GM23248 (cell line): ENCODE measurements at regions not wholly inside any gene's neighbourhood (a gene's known extent, or its start where the extent isn't known, plus 50 kb on each side); places are given as distances from the start of the nearest gene placed in this dataset.

ENCODE experiments used
- EZH2 ChIP-seq: fragments of 200-600 bp; sonication (generic); IDR thresholded peaks from 2 replicates; pipeline ENCODE4 v1.6.1; 2018; ENCODE audit warnings: antibody characterized with exemption, mild to moderate bottlenecking; ENCODE audit not compliant: insufficient read depth, poor library complexity, severe bottlenecking
- EZH2phosphoT487 ChIP-seq: fragments of 200-600 bp; sonication (generic); IDR thresholded peaks from 2 replicates; pipeline ENCODE4 v1.6.1; 2018; ENCODE audit warnings: antibody characterized with exemption, moderate library complexity, mild to moderate bottlenecking, low read depth; ENCODE audit not compliant: insufficient read depth

- TF ChIP-seq EZH2 (no peak), EZH2phosphoT487 (no peak)
These were observed 135.3 kb upstream of the NCOR2 start for GRCh38 chr12:124702736-124703135.
